ENCODE measurements at regions not wholly inside any gene's neighbourhood (a gene's known extent, or its start where the extent isn't known, plus 50 kb on each side); places are given as distances from the start of the nearest gene placed in this dataset.

- DNase-seq (ENCODE audit: low read depth) = no peak
Observed at GRCh38 chr15:94749811-94750617, 518.7 kb downstream of the MCTP2 start.

- no peak for DNase-seq (ENCODE audit: low read depth)
Observed at GRCh38 chr15:94760348-94760747, 529.0 kb downstream of the MCTP2 start.

GRCh38 chr15:94761574-94761973 lies 530.2 kb downstream of the MCTP2 start:
- DNase-seq (ENCODE audit: low read depth) = no peak

- DNase-seq (ENCODE audit: low read depth) = no peak
Observed at GRCh38 chr15:94769089-94769488, 537.7 kb downstream of the MCTP2 start.

- DNase-seq (ENCODE audit: low read depth) = no peak
Observed at GRCh38 chr15:94770199-94770598, 538.8 kb downstream of the MCTP2 start.

GRCh38 chr15:94777037-94777436 lies 545.7 kb downstream of the MCTP2 start:
- DNase-seq (ENCODE audit: low read depth) = no peak

- no peak for DNase-seq (ENCODE audit: low read depth)
Observed at GRCh38 chr15:94778840-94779239, 547.5 kb downstream of the MCTP2 start.

- no peak for DNase-seq (ENCODE audit: low read depth)
Observed at GRCh38 chr15:94780166-94780565, 548.8 kb downstream of the MCTP2 start.

GRCh38 chr15:94785091-94785490 lies 553.7 kb downstream of the MCTP2 start:
- no peak for DNase-seq (ENCODE audit: low read depth)

- no peak for DNase-seq (ENCODE audit: low read depth)
Observed at GRCh38 chr15:94791008-94791407, 559.6 kb downstream of the MCTP2 start.

- no peak for DNase-seq (ENCODE audit: low read depth)
Observed at GRCh38 chr15:94791510-94791909, 560.1 kb downstream of the MCTP2 start.

- DNase-seq (ENCODE audit: low read depth) = no peak
Observed at GRCh38 chr15:94792196-94792595, 560.8 kb downstream of the MCTP2 start.

- DNase-seq (ENCODE audit: low read depth) = no peak
Observed at GRCh38 chr15:94793207-94793606, 561.8 kb downstream of the MCTP2 start.

- no peak for DNase-seq (ENCODE audit: low read depth)
Observed at GRCh38 chr15:94793641-94794040, 562.3 kb downstream of the MCTP2 start.

GRCh38 chr15:94804613-94805012 lies 573.3 kb downstream of the MCTP2 start:
- DNase-seq (ENCODE audit: low read depth) = no peak

- no peak for DNase-seq (ENCODE audit: low read depth)
Observed at GRCh38 chr15:94815110-94815731, 583.9 kb downstream of the MCTP2 start.

- DNase-seq (ENCODE audit: low read depth) = no peak
Observed at GRCh38 chr15:94815914-94816313, 584.6 kb downstream of the MCTP2 start.

- DNase-seq (ENCODE audit: low read depth) = no peak
Observed at GRCh38 chr15:94829887-94830884, 598.8 kb downstream of the MCTP2 start.

GRCh38 chr15:94834000-94834399 lies 602.6 kb downstream of the MCTP2 start:
- no peak for DNase-seq (ENCODE audit: low read depth)

GRCh38 chr15:94834494-94834893 lies 603.1 kb downstream of the MCTP2 start:
- no peak for DNase-seq (ENCODE audit: low read depth)

GRCh38 chr15:94838281-94838680 lies 606.9 kb downstream of the MCTP2 start:
- DNase-seq (ENCODE audit: low read depth) = no peak
